Activated CD8-positive, alpha-beta T cell treated with anti-CD3 and anti-CD28 coated beads for 36 hours (primary cell): ENCODE measurements at regions not wholly inside any gene's neighbourhood (a gene's known extent, or its start where the extent isn't known, plus 50 kb on each side); places are given as distances from the start of the nearest gene placed in this dataset.

Experiments used
- ATAC-seq: fragments of 200-7000 bp; cut with Tn5 transposase; one replicate; pipeline ENCODE4 v1.10.0; 2021; ENCODE audit warnings: mild to moderate bottlenecking, moderate library complexity
- CTCF ChIA-PET: fragments of 350-600 bp; sonication (Branson Sonifier 250); formaldehyde crosslinking; loops from one replicate; lab custom pipeline; 2021; ENCODE audit warnings: antibody characterized with exemption; lab: Charles Lee
- POLR2A ChIA-PET: fragments of 350-600 bp; sonication (Branson Sonifier 250); formaldehyde crosslinking; loops from one replicate; lab custom pipeline; 2021; ENCODE audit warnings: antibody characterized with exemption; lab: Charles Lee
- DNase-seq: peaks from one replicate; pipeline ENCODE4 v3.0.0-alpha.2; 2020
- H3K27ac Mint-ChIP-seq: one replicate; pipeline ENCODE4 v1.8.0; 2021; ENCODE audit warnings: mild to moderate bottlenecking, mixed read lengths
- H3K27me3 Mint-ChIP-seq: one replicate; pipeline ENCODE4 v1.8.0; 2021; ENCODE audit warnings: mixed read lengths
- H3K36me3 Mint-ChIP-seq: one replicate; pipeline ENCODE4 v1.8.0; 2021; ENCODE audit warnings: low read depth, mixed read lengths
- H3K4me1 Mint-ChIP-seq: one replicate; pipeline ENCODE4 v1.8.0; 2021; ENCODE audit warnings: low read depth, mixed read lengths
- H3K4me3 Mint-ChIP-seq: one replicate; pipeline ENCODE4 v1.8.0; 2021; ENCODE audit warnings: mild to moderate bottlenecking, moderate library complexity, mixed read lengths
- H3K9me3 Mint-ChIP-seq: one replicate; pipeline ENCODE4 v1.8.0; 2021; ENCODE audit warnings: mixed read lengths
- CTCF ChIP-seq: fragments of 200-600 bp; IDR thresholded peaks from one replicate; pipeline ENCODE4 v1.8.0; 2022; ENCODE audit warnings: antibody characterized with exemption, mild to moderate bottlenecking
- intact Hi-C: fragments of 100-400 bp; cut with micrococcal nuclease; formaldehyde crosslinking; loops from one replicate; pipeline ENCODE4 v1.10.0; 2022

GRCh38 chrX:137405449-137406140 lies 160.3 kb upstream of the ZIC3 start:
- ATAC-seq (no peak), DNase-seq (no peak)
- no peaks in the 10 kb centered on the region for H3K9me3 Mint-ChIP-seq
- H3K4me1 Mint-ChIP-seq, result no peaks in the 10 kb centered on the region
- CTCF ChIA-PET, result no interaction called here
- POLR2A ChIA-PET, result no interaction called here
- H3K27ac Mint-ChIP-seq, result no peak overlapping the region
- no peak for TF ChIP-seq CTCF
- intact Hi-C loops, result no loop called here
- H3K36me3 Mint-ChIP-seq, result no peaks in the 10 kb centered on the region
- H3K27me3 Mint-ChIP-seq, result no peaks in the 10 kb centered on the region
- no peak overlapping the region for H3K4me3 Mint-ChIP-seq

- H3K4me1 Mint-ChIP-seq, result no peaks in the 10 kb centered on the region
- no peaks in the 10 kb centered on the region for H3K27me3 Mint-ChIP-seq
Observed at GRCh38 chrX:137401092-137401491, 164.8 kb upstream of the ZIC3 start.

GRCh38 chrX:137387646-137388045 lies 178.3 kb upstream of the ZIC3 start:
- ChIA-PET POLR2A (no interaction called here), CTCF (no interaction called here)
- no peak overlapping the region for H3K27ac Mint-ChIP-seq
- no peaks in the 10 kb centered on the region for H3K4me1 Mint-ChIP-seq
- DNase-seq (no peak), ATAC-seq (no peak)
- no peak overlapping the region for H3K4me3 Mint-ChIP-seq
- H3K36me3 Mint-ChIP-seq, result no peaks in the 10 kb centered on the region
- no peaks in the 10 kb centered on the region for H3K27me3 Mint-ChIP-seq
- no peak for TF ChIP-seq CTCF
- no peaks in the 10 kb centered on the region for H3K9me3 Mint-ChIP-seq
- intact Hi-C loops, result no loop called here

More at GRCh38 chrX:137401092-137401491, 164.8 kb upstream of the ZIC3 start:
- ATAC-seq (no peak), DNase-seq (no peak)
- H3K4me3 Mint-ChIP-seq, result no peak overlapping the region
- intact Hi-C loops, result no loop called here
- ChIA-PET CTCF (no interaction called here), POLR2A (no interaction called here)
- H3K27ac Mint-ChIP-seq, result no peak overlapping the region
- TF ChIP-seq CTCF, result no peak
- no peaks in the 10 kb centered on the region for H3K9me3 Mint-ChIP-seq
- H3K36me3 Mint-ChIP-seq, result no peaks in the 10 kb centered on the region

- no peak overlapping the region for H3K27ac Mint-ChIP-seq
- no peaks in the 10 kb centered on the region for H3K9me3 Mint-ChIP-seq
- no peaks in the 10 kb centered on the region for H3K27me3 Mint-ChIP-seq
- ATAC-seq (no peak), DNase-seq (no peak)
- H3K4me3 Mint-ChIP-seq, result no peak overlapping the region
- ChIA-PET CTCF (no interaction called here), POLR2A (no interaction called here)
- no peak for TF ChIP-seq CTCF
- no peaks in the 10 kb centered on the region for H3K4me1 Mint-ChIP-seq
- H3K36me3 Mint-ChIP-seq, result no peaks in the 10 kb centered on the region
- intact Hi-C loops, result no loop called here
Observed at GRCh38 chrX:137366018-137366633, 199.8 kb upstream of the ZIC3 start.

- Mint-ChIP-seq H3K27me3 (no peaks in the 10 kb centered on the region), H3K4me1 (no peaks in the 10 kb centered on the region), H3K36me3 (no peaks in the 10 kb centered on the region), H3K9me3 (no peaks in the 10 kb centered on the region), H3K4me3 (no peak overlapping the region), H3K27ac (no peak overlapping the region)
- ATAC-seq (no peak), DNase-seq (no peak)
- intact Hi-C loops, result no loop called here
- ChIA-PET POLR2A (no interaction called here), CTCF (no interaction called here)
- TF ChIP-seq CTCF, result no peak
Observed at GRCh38 chrX:137363559-137363958, 202.4 kb upstream of the ZIC3 start.
